Adrenal gland (tissue), 9 donors: ENCODE measurements at regions not wholly inside any gene's neighbourhood (a gene's known extent, or its start where the extent isn't known, plus 50 kb on each side); places are given as distances from the start of the nearest gene placed in this dataset.

ENCODE experiments used
- DNase-seq, 7 donors: peaks; one replicate each; pipeline ENCODE4 v3.0.0-alpha.2; 2019 to 2020
- H3K27ac ChIP-seq, 5 donors: fragments of 200-600 bp; sonication (generic) in 4 of 5; 1 replicate in 3 of 5; 2 replicates in 2 of 5; pipeline versions ENCODE4 v1.5.1 to v1.8.0; 2016 to 2020; ENCODE audit warnings: mild to moderate bottlenecking in 1 of 5
- H3K27me3 ChIP-seq: fragments of 200-600 bp; 2 replicates; pipeline ENCODE4 v1.8.0; 2021
- H3K36me3 ChIP-seq, 2 donors: fragments of 200-600 bp; replicated peaks in 1 of 2; 1 replicate in 1 of 2; 2 replicates in 1 of 2; pipeline versions ENCODE4 v1.5.1 to v1.8.0; 2018 to 2022
- H3K4me1 ChIP-seq, 2 donors: fragments of 200-600 bp; replicated peaks in 1 of 2; 1 replicate in 1 of 2; 2 replicates in 1 of 2; pipeline versions ENCODE4 v1.5.1 to v1.8.0; 2018 to 2021
- H3K4me3 ChIP-seq, 4 donors: fragments of 200-600 bp; sonication (generic) in 3 of 4; one replicate each; pipeline ENCODE4 v1.5.1; 2016 to 2018
- H3K9me3 ChIP-seq, 3 donors: fragments of 200-600 bp; sonication (generic) in 1 of 3; replicated peaks in 1 of 3; 1 replicate in 2 of 3; 2 replicates in 1 of 3; pipeline versions ENCODE4 v1.5.1 to v1.8.0; 2016 to 2021
- CTCF ChIP-seq, 6 experiments: fragments of 450-650 bp in 4 of 6; fragments of 200-600 bp in 2 of 6; sonication (generic) in 1 of 6; IDR thresholded peaks; 1 replicate in 5 of 6; 2 replicates in 1 of 6; pipeline versions ENCODE4 v1.5.1 to v1.8.0; 2016 to 2021; ENCODE audit warnings: antibody characterized with exemption in 6 of 6, mild to moderate bottlenecking in 2 of 6, moderate library complexity in 1 of 6
- POLR2A ChIP-seq, 2 donors: fragments of 450-650 bp; IDR thresholded peaks; one replicate each; pipeline ENCODE4 v1.6.1; 2017; ENCODE audit warnings: antibody characterized with exemption in 2 of 2, mild to moderate bottlenecking in 2 of 2, moderate library complexity in 1 of 2
- WGBS, 4 donors: extraction: QIAGEN DNeasy Blood & Tissue Kit in 2 of 4; methylation state at CpG; one replicate each; pipeline versions ENCODE4 v1.1.5 to v1.1.7; 2013 to 2017; 5-methylcytosine and 5-hydroxymethylcytosine counted together
- intact Hi-C, 2 donors: fragments of 100-400 bp; cut with DNase I; formaldehyde crosslinking; loops; one replicate each; pipeline versions ENCODE4 v1.14.1 to v1.15.0; 2022 to 2023
- donor health status: healthy with polysubstance abuse.
- donor health status: Bipolar disorder and iron deficiency.
- donor health status: DM: yes; HTN: yes; CAD: no.
- donor health status: DM: no; HTN: no; CAD: no.
- donor health status: DM: no; HTN: no; CAD: no.

GRCh38 chr1:113275691-113276090 is 114.6 kb upstream of the MAGI3 start:
- no peak overlapping the region for H3K4me3 ChIP-seq
- no peaks in the 10 kb centered on the region for H3K4me1 ChIP-seq
- no peaks in the 10 kb centered on the region for H3K27me3 ChIP-seq
- no peaks in the 10 kb centered on the region for H3K36me3 ChIP-seq
- no peak overlapping the region for H3K27ac ChIP-seq
- no peak for DNase-seq
- TF ChIP-seq CTCF (IDR thresholded peaks at IDR 0.05) (no peak), POLR2A (IDR thresholded peaks at IDR 0.05) (no peak)
- intact Hi-C loops = no loop called here
- H3K9me3 ChIP-seq = no peaks in the 10 kb centered on the region
- WGBS, 4 donors = 86 to 100% (median 89%) methylated on average over 2 of the region's 2 CpGs

GRCh38 chr1:113276507-113276906 is 113.8 kb upstream of the MAGI3 start:
- TF ChIP-seq POLR2A (IDR thresholded peaks at IDR 0.05) (no peak), CTCF (IDR thresholded peaks at IDR 0.05) (no peak)
- DNase-seq = no peak
- H3K27ac ChIP-seq = no peak overlapping the region
- 86 to 90% (median 89%) methylated on average over 4 of the region's 4 CpGs for whole genome bisulfite sequencing, 4 donors
- H3K36me3 ChIP-seq = no peaks in the 10 kb centered on the region
- H3K4me3 ChIP-seq = no peak overlapping the region
- no peaks in the 10 kb centered on the region for H3K4me1 ChIP-seq
- no peaks in the 10 kb centered on the region for H3K27me3 ChIP-seq
- intact Hi-C loops = no loop called here
- no peaks in the 10 kb centered on the region for H3K9me3 ChIP-seq

- H3K4me1 ChIP-seq = no peaks in the 10 kb centered on the region
Observed at GRCh38 chr1:113278371-113278770, 111.9 kb upstream of the MAGI3 start.

GRCh38 chr1:113278777-113279176 is 111.5 kb upstream of the MAGI3 start:
- TF ChIP-seq POLR2A (IDR thresholded peaks at IDR 0.05) = no peak
- no peaks in the 10 kb centered on the region for H3K9me3 ChIP-seq
- 74 to 78% (median 76%) methylated on average over 5 of the region's 5 CpGs for WGBS, 4 donors

More at GRCh38 chr1:113278371-113278770, 111.9 kb upstream of the MAGI3 start:
- WGBS, 4 donors = 72 to 84% (median 77%) methylated on average over 1 of the region's 1 CpG
- H3K27ac ChIP-seq = no peak overlapping the region
- no peaks in the 10 kb centered on the region for H3K9me3 ChIP-seq
- no peaks in the 10 kb centered on the region for H3K27me3 ChIP-seq
- TF ChIP-seq CTCF (IDR thresholded peaks at IDR 0.05) (no peak), POLR2A (IDR thresholded peaks at IDR 0.05) (no peak)
- intact Hi-C loops = no loop called here
- no peaks in the 10 kb centered on the region for H3K36me3 ChIP-seq
- H3K4me3 ChIP-seq = no peak overlapping the region
- DNase-seq = no peak

GRCh38 chr1:113279776-113280391 is 110.4 kb upstream of the MAGI3 start:
- no peak overlapping the region for H3K4me3 ChIP-seq
- no peak for DNase-seq
- TF ChIP-seq CTCF (IDR thresholded peaks at IDR 0.05) (no peak), POLR2A (IDR thresholded peaks at IDR 0.05) (no peak)
- H3K27me3 ChIP-seq = no peaks in the 10 kb centered on the region
- H3K4me1 ChIP-seq = no peaks in the 10 kb centered on the region
- no peaks in the 10 kb centered on the region for H3K9me3 ChIP-seq
- H3K36me3 ChIP-seq = no peaks in the 10 kb centered on the region
- 85 to 97% (median 90%) methylated on average over 3 of the region's 3 CpGs for WGBS, 4 donors
- intact Hi-C loops = no loop called here
- H3K27ac ChIP-seq = no peak overlapping the region

More at GRCh38 chr1:113278777-113279176, 111.5 kb upstream of the MAGI3 start:
- H3K4me3 ChIP-seq = no peak overlapping the region
- H3K4me1 ChIP-seq = no peaks in the 10 kb centered on the region
- no peak overlapping the region for H3K27ac ChIP-seq
- H3K36me3 ChIP-seq = no peaks in the 10 kb centered on the region
- no peaks in the 10 kb centered on the region for H3K27me3 ChIP-seq
- intact Hi-C loops = no loop called here
- DNase-seq = no peak
